IPS-18c (cell line): ENCODE measurements at regions not wholly inside any gene's neighbourhood (a gene's known extent, or its start where the extent isn't known, plus 50 kb on each side); places are given as distances from the start of the nearest gene placed in this dataset.

Experiments used
- H3K4me3 ChIP-seq: 2 replicates; pipeline ENCODE4 v1.7.0; 2013; ENCODE audit warnings: low read depth, mild to moderate bottlenecking, low read length, moderate library complexity; ENCODE audit not compliant: insufficient read depth
- H3K9me3 ChIP-seq: one replicate; pipeline ENCODE4 v1.6.1; 2013; ENCODE audit warnings: mild to moderate bottlenecking, low read length, moderate library complexity; ENCODE audit not compliant: control insufficient read depth, insufficient read depth

DNA sequence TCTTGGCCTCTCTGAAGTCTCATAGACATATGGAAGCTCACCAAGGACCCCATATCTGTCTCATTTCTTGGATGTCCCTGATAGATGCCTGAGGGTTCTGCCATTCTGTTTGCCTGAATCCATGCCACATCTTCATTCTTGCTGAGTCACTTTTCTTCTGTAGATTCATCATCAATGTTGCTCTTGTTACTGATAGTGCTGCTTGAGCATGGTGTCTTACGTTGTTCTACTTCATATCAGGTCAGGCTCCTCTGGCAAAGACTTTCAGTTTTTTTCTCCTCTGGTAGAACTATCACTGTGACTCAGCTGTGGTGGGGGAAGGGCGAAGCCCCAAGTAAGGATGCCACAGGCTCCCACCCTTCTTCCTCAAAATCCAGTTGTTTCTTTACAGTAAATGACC lies 885.2 kb downstream of the DCDC2C start:
- no peak overlapping the region for H3K4me3 ChIP-seq
- H3K9me3 ChIP-seq, result no peaks in the 10 kb centered on the region

DNA sequence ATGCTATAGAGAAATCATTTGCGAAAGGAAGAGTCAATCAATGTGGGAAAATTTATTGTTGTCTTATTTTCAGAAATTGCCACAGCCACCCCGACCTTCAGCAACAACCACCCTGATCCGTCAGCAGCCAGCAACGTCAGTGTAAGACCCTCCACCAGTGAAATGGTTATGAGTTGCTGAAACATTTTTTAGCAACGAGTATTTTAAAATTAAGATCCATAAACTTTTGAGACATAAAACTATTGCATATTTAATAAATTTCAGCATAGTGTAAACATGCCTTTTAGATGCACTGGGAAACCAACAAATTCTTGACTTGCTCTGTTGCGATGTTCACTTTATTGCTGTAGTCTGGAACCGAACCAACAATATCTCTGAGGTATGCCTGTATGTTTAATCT lies 887.9 kb downstream of the DCDC2C start:
- Histone ChIP-seq H3K9me3 (no peaks in the 10 kb centered on the region), H3K4me3 (no peak overlapping the region)

DNA sequence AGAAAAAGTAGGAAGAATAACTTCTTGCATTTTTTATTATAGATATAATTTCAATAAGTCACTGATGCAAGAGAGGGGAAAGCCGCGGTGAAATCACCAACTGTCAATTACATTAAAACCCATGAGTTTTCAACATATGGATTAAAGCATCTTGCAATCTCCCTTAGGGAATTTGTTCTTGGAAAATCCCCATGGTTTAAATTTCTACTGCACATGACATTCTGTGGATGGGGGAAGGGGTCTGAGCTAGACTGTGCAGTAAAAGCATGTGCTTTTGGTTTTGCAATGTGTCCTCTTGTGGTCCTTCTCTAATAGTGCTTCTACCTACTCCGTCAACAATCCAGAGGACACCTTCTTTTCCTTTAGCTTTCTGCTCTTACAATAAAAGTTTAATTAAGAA lies 894.0 kb downstream of the DCDC2C start:
- H3K9me3 ChIP-seq, result no peaks in the 10 kb centered on the region

DNA sequence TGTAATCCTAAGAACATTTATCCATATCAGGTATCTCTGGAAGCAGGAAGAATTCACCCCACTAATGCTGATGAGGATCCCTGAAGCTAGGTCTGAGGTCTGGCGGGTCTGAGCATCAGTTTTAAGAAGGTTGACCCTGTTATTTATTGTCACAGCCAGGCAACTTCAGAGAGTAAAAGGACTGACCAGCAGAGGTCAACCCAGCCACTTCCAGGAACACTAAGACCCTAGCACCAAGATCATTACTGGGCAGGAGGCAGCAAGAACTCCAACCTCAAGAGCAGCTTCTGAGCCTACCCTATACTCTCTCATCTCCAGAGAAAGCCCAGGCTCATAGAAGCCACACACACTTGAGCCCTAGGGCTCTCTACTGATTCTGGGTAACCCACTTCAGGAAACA lies 901.4 kb downstream of the DCDC2C start:
- Histone ChIP-seq H3K9me3 (no peaks in the 10 kb centered on the region), H3K4me3 (no peak overlapping the region)

More for the DNA sequence above, 894.0 kb downstream of the DCDC2C start:
- H3K4me3 ChIP-seq, result no peak overlapping the region

DNA sequence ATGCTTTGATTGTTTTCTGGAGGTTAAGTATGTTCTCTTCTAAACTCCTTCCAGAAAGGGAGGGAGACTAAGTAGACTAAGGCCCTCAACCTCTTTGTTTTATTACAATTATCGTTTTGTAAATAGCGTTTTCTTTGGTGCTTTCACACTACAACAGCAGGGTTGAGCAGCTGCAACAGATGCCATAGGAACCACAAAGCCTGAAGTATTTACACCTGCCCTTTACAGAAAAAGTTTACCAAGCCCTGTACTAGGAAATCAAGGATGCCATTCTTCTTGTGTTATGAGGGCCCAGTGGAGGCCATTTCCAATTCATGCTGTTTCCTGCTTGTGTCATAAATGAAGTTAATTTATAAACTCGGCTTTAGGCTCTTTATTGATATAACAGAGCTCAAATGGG lies 914.8 kb downstream of the DCDC2C start:
- Histone ChIP-seq H3K4me3 (no peak overlapping the region), H3K9me3 (no peaks in the 10 kb centered on the region)

DNA sequence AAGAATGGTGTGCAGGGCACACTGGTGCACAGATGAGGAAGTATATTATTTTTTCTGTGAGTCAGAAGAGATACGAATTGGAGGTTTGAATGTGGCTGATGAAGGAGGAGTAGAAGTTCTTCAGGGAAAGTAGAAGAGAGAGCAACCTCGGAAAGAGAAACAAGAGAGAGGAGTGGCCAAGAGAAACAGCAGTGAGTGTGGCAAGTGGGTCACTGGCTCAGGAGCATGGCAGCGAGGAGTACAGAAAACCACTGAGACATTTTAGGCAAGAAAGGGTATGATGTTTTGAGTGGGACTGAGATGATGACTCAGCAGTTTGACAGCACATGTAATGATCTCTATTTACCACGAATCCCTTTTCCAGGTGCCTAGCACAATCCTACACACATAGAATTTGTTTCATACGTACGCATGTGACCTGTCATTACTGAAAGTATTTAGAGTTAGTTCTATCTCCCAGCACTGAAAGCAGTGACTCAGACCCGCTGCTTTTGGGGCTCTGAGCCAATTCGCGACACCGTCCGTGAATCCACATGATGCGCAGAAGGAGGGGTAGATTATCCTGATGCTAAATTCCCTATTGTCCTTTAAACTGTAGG lies 915.4 kb downstream of the DCDC2C start:
- Histone ChIP-seq H3K4me3 (no peak overlapping the region), H3K9me3 (no peaks in the 10 kb centered on the region)

DNA sequence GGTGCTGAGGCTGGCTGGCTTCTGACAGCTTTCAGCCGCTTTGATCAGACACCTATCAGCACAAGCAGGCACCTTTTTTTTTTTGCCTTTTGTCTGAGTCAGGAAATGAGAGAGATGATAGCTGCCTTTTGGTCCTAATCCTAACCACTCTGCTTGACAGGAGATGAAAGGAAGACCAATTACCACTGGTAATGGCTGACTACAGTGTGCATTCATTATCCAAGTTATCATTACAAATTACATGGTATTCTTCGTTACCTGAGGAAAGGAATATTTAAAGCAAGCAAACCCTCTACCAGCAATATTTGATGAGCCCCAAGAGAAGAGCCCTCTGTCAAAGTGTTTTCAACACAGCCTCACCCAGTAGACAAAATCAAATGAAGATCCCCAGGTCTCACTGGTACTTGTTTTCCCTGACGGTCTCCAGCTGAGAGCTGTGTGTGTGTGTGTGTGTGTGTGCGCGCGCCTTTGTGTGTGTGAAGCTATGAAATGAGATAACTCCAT lies 925.7 kb downstream of the DCDC2C start:
- H3K4me3 ChIP-seq, result no peak overlapping the region
- H3K9me3 ChIP-seq, result no peaks in the 10 kb centered on the region

DNA sequence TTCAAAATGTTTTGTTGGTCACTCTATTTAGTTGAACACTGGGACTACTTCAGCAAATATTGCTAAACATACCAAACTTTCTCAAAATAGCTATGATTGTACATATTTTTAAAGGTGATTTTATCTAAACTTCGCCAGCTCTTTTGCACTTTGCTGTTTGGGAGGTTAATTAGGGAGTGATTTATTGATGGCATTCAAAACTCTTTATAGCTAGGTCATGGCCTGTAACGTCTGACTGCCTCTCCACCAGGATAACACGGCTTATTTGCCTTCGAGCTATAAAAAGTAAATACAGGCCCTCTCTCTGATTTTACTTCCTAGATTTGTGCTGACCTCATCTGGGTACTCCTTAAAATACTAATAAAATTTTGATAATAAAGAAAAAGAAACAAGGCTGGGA lies 931.9 kb downstream of the DCDC2C start:
- Histone ChIP-seq H3K9me3 (no peaks in the 10 kb centered on the region), H3K4me3 (no peak overlapping the region)

DNA sequence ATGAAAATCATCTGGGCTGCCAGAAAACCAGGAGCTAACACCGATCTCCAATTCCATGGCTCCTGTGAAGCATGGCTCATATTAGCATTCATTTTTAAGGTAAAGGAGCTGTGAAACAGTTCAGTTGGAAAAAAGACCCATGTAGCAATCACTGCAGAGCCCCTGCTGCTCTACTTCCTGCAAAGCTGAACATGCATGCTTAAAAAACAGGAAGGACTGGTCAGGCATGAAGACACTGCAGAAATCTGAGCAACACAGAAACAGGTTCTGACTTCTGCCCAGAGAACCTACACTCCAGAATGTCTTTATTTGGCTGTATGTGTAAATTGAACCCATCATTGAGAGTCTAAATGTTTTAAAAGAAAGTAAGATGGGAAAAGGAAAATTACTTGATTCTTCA lies 950.6 kb downstream of the DCDC2C start:
- no peak overlapping the region for H3K4me3 ChIP-seq
- H3K9me3 ChIP-seq, result no peaks in the 10 kb centered on the region

DNA sequence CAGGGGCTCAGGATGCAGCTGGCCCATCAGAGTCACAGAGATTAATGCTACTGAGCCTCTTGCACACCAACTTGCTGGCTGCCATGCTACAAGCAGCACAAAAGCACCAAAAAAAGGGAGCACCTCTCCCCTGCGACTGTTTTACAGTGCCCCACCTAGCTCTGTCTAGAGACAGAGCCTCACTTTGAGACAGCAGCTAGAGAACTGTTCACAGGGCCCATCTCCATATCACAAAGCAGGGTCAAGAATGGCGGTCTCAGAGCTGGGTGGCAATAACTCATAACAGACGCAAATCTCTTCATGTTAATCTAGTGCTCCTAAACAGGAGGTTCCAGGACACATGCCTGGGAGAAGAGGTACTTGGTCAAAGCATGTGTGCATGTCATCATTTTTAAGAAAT lies 953.0 kb downstream of the DCDC2C start:
- no peak overlapping the region for H3K4me3 ChIP-seq
- H3K9me3 ChIP-seq, result no peaks in the 10 kb centered on the region

DNA sequence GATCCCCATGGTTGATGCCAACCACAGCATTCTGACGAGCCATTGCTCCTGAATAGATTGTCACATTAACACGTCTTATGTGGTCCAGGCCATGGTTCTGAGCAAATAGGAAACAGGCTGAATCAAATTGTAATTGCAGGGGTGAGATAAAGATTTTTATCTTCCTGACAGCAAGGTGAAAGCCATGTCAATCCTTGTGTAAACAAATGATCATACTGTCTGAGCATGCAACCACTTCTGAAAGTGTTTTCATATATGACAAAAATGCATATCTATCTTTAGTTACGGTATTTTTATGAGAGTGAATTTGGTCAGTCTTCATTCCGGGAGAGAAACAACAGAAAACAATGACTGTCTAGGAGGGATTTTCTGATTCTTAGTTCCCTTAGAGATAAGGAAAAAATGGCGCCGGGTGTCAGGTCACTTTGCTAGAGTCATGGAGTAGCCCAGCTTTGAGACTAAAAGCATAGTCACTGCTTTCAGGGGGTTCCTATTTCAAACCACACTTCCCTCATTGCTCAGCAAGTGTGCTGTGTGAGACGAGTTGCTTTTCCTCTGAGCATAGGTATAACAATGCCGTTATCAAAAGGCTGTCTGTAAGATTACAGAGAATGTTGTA lies 958.9 kb downstream of the DCDC2C start:
- Histone ChIP-seq H3K4me3 (no peak overlapping the region), H3K9me3 (no peaks in the 10 kb centered on the region)

DNA sequence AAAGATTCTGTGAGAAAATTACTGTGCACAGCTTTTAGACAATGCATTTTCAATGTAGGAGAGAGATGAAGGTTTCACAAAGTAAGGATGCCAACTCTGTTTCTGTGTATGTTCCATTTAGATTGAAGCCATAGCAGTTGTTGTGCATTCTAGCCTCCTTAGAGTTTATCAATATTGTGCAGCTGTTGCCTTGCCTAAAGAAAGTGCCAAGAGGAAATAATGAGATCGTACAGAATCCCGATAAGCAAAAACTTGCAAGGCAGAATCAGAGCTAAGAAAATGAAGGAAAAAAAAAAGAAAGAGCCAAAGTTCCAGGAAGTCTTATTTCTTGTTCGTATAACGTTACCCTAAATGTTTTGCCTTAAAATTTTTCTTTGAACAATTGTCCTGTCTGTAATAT lies 965.0 kb downstream of the DCDC2C start:
- H3K9me3 ChIP-seq, result no peaks in the 10 kb centered on the region
- no peak overlapping the region for H3K4me3 ChIP-seq

DNA sequence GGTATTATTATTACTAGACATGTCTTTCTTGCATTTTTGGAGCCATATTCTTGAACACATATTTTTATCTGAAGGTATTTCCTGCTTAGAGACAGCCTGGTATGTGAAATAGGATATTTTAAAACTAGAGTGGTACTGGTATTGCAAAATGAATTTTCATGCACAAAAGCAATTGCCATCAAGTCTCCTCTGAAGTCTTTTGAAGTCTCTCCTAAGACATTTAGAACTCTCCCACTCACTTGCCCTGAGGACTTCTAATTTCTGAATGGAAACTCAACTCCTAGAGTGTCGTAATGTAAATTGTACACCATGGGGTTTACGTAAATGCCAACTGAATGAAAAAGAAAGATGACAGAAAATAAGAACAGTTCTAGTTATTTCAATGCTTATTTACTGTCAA lies 967.0 kb downstream of the DCDC2C start:
- no peak overlapping the region for H3K4me3 ChIP-seq
- H3K9me3 ChIP-seq, result no peaks in the 10 kb centered on the region

DNA sequence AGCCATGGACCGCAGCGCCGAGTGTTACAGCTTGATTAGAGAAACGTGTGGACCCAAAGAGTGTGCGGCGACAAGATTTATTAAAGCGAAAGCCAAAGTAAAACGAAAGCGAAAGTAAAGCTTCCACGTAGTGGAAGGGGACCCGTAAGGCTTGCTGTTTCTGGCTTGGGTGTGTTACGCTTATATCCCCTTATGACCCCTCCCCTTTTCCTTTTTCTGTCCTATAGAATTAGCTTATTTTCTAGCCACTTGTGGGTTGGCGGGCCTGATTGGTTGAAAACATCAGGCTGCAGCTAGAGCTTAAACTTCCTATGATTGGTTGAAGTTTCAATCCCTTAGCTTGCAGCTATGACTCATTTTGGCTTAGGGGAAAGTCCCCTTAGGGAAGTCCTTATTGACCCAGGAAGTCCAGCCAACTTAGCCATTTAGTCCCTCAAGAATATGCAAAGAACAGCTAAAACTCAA lies 969.7 kb downstream of the DCDC2C start:
- Histone ChIP-seq H3K4me3 (no peak overlapping the region), H3K9me3 (no peaks in the 10 kb centered on the region)

DNA sequence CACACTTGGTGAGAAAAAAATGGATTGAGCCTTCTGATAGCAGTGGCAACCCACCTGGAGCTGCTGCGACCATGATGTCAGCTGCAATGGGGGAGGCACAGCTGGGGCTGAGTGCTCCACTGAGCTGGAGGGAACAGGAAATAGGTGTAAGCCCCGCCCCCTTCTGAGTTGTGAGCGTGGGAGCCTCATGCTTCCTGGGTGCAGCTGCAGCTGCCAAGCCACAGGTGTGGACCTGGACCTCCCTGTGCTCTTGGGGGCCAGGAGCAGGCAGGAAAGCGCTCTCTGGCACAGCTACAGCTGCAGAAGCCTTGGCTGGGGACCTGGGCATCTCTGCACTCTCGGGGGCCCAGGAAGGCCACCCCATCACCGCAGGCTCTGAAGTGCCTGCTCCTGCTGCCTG lies 970.6 kb downstream of the DCDC2C start:
- Histone ChIP-seq H3K4me3 (no peak overlapping the region), H3K9me3 (no peaks in the 10 kb centered on the region)

DNA sequence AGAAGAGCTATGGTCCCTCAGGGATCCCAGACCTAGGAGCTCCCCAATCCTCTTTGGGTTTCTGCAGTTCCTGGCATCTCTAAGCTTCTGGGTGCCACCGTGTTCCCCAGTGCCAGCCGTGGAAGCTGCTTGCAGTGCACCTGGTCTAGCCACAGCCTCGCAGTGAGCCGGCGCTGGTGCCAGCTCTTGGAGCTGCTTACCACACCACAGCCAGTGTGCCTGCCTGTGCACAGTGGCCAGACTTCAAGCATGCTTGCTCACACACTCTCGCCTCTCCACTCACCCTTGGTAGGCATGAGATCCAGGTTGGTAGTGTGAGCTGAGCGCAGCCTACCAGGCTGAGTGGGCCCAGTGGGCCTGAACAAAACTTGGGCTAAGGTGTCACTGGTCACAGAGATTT lies 971.9 kb downstream of the DCDC2C start:
- Histone ChIP-seq H3K9me3 (no peaks in the 10 kb centered on the region), H3K4me3 (no peak overlapping the region)

DNA sequence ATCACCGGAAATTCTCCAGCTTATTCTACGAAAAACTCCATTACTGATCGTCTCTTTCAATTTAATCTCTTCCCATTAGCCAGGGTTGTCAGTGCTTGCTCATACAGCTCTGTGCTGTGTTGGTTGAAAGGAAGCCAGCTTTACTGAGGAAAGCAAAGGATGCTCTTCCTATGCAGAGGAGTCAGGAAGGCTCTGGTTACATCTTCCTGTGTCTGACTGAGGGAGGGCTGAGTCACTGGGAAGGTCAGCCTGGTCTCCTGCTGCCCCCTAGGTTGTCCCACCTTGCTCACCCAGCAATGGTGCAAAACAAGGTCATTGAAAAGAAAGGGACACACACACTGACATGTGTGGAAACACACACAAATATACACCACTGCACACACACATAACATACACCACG lies 975.6 kb downstream of the DCDC2C start:
- Histone ChIP-seq H3K9me3 (no peaks in the 10 kb centered on the region), H3K4me3 (no peak overlapping the region)

DNA sequence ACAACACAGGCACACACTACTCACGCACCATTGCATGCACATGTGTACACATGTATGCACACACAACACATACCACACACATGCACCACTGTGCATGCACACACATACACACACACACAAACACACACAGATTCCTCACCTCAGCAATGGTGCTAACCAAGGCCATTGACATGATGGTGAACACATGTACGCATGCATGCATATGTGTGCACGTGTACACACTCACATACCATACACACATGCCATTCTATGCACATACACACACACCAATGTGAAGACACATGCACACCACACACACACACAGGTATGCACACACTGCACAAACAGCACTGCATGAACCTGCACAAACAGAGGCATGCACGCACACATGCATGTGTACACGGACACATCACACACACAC lies 976.0 kb downstream of the DCDC2C start:
- Histone ChIP-seq H3K9me3 (no peaks in the 10 kb centered on the region), H3K4me3 (no peak overlapping the region)

DNA sequence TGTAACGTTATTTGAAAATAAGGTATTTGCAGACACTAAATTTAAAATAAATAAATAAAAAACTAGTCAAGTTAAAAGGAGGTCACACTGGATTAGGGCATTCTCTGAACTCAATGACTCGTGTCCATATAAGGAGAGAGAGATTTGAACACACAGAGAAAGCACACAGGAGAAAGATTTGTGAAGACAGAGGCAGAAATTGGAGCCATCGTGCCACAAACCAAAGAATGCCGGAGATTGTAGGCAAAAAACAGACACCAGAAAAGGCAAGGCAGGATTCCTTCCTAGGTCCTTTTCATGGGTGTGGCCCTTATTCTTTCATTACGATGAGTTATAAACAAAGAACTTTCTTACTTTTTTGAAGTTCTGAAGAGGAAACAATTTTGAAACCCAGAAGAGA lies 981.5 kb downstream of the DCDC2C start:
- Histone ChIP-seq H3K9me3 (no peaks in the 10 kb centered on the region), H3K4me3 (no peak overlapping the region)
